NT2/D1 (cell line): ENCODE measurements at regions not wholly inside any gene's neighbourhood (a gene's known extent, or its start where the extent isn't known, plus 50 kb on each side); places are given as distances from the start of the nearest gene placed in this dataset.

Experiments used
- YY1 ChIP-seq: IDR thresholded peaks from 2 replicates; pipeline ENCODE4 v1.6.1; 2011; ENCODE audit not compliant: insufficient read length, insufficient read depth
- ZNF274 ChIP-seq: IDR thresholded peaks from 2 replicates; pipeline ENCODE4 v1.6.1; 2011; ENCODE audit warnings: mild to moderate bottlenecking, low read depth, low read length

DNA sequence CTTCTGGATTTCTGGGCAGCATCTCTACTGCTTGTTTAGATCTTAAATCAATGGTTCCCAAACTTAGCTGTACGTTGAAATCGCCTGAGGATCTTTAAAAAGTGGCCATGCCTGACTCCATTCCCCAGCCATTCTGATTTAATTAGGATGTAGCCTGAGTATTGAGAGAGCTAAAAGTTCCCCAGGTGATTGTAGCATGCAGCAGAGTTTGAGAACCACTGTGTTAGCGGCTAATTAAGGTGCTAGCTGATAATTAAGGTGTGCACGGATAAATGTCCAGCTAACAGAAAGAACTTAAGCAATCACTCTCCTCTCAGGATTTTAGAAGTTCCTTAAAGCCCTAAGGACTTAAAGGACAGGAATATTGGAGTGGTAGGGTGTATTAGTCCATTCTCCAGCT, 89.1 kb downstream of the NMUR2 start:
- TF ChIP-seq YY1 = no peak
- TF ChIP-seq ZNF274 = no peak
